CD4-positive, alpha-beta T cell (primary cell): ENCODE measurements at regions not wholly inside any gene's neighbourhood (a gene's known extent, or its start where the extent isn't known, plus 50 kb on each side); places are given as distances from the start of the nearest gene placed in this dataset.

Source experiments
- ATAC-seq: fragments of 200-7000 bp; cut with Tn5 transposase; one replicate; pipeline ENCODE4 v1.10.0; 2022; ENCODE audit warnings: mild to moderate bottlenecking; ENCODE audit not compliant: poor library complexity
- CTCF ChIA-PET: fragments of 350-600 bp; sonication (Branson Sonifier 250); formaldehyde crosslinking; loops from one replicate; lab custom pipeline; 2021; ENCODE audit warnings: antibody characterized with exemption, inconsistent platforms; lab: Charles Lee
- POLR2A ChIA-PET: fragments of 350-600 bp; sonication (Branson Sonifier 250); formaldehyde crosslinking; loops from one replicate; lab custom pipeline; 2021; ENCODE audit warnings: antibody characterized with exemption, inconsistent platforms; lab: Charles Lee
- DNase-seq, 14 experiments: peaks; one replicate each; pipeline ENCODE4 v3.0.0-alpha.2; 2013 to 2020; ENCODE audit warnings: mixed read lengths in 2 of 14
- H3K27ac ChIP-seq, 2 donors: one replicate each; pipeline versions ENCODE4 v1.5.1 to v1.7.0; 2013; ENCODE audit warnings: low read length in 2 of 2, low read depth in 1 of 2, mild to moderate bottlenecking in 1 of 2
- H3K27me3 ChIP-seq, 2 experiments: 1 replicate in 1 of 2; 2 replicates in 1 of 2; pipeline versions ENCODE4 v1.6.1 to v1.7.0; 2013; ENCODE audit warnings: low read length in 2 of 2, control low read depth in 1 of 2, mild to moderate bottlenecking in 1 of 2, moderate library complexity in 1 of 2; ENCODE audit not compliant: insufficient read depth in 2 of 2, control insufficient read depth in 1 of 2
- H3K36me3 ChIP-seq: one replicate; pipeline ENCODE4 v1.6.1; 2013; ENCODE audit warnings: low read length, control low read depth; ENCODE audit not compliant: insufficient read depth
- H3K4me1 ChIP-seq: one replicate; pipeline ENCODE4 v1.6.1; 2013; ENCODE audit warnings: low read length, control low read depth; ENCODE audit not compliant: insufficient read depth
- H3K4me3 ChIP-seq: one replicate; pipeline ENCODE4 v1.5.1; 2013; ENCODE audit warnings: mild to moderate bottlenecking, low read length, moderate library complexity
- H3K9me3 ChIP-seq, 2 experiments: 1 replicate in 1 of 2; 2 replicates in 1 of 2; pipeline versions ENCODE4 v1.6.1 to v1.7.0; 2013; ENCODE audit warnings: low read length in 2 of 2, mild to moderate bottlenecking in 2 of 2, control low read depth in 1 of 2, moderate library complexity in 1 of 2; ENCODE audit not compliant: control insufficient read depth in 1 of 2, insufficient read depth in 1 of 2
- H3K27ac Mint-ChIP-seq: one replicate; pipeline ENCODE4 v1.8.0; 2020; ENCODE audit warnings: mixed read lengths
- H3K27me3 Mint-ChIP-seq: one replicate; pipeline ENCODE4 v1.8.0; 2021; ENCODE audit warnings: mixed read lengths
- H3K36me3 Mint-ChIP-seq: one replicate; pipeline ENCODE4 v1.8.0; 2021; ENCODE audit warnings: low read depth, mixed read lengths
- H3K4me1 Mint-ChIP-seq: one replicate; pipeline ENCODE4 v1.8.0; 2021; ENCODE audit warnings: low read depth, mixed read lengths
- H3K4me3 Mint-ChIP-seq: one replicate; pipeline ENCODE4 v1.8.0; 2020; ENCODE audit warnings: mild to moderate bottlenecking, mixed read lengths
- H3K9me3 Mint-ChIP-seq: one replicate; pipeline ENCODE4 v1.8.0; 2020; ENCODE audit warnings: mixed read lengths
- CTCF ChIP-seq: fragments of 200-600 bp; IDR thresholded peaks from one replicate; pipeline ENCODE4 v1.8.0; 2022; ENCODE audit warnings: antibody characterized with exemption, mild to moderate bottlenecking
- intact Hi-C, 2 experiments: fragments of 100-400 bp; cut with DNase I in 1 of 2; cut with micrococcal nuclease in 1 of 2; formaldehyde crosslinking; loops; one replicate each; pipeline versions ENCODE4 v1.15.1 to v1.9.0; 2023 to 2025; cut with DNase I, micrococcal nuclease

GRCh38 chr2:22822835-22823234 is 562.1 kb upstream of the KLHL29 start:
- ATAC-seq = no peak
- Histone ChIP-seq H3K27me3 (no peaks in the 10 kb centered on the region), H3K4me3 (no peak overlapping the region), H3K27ac (no peak overlapping the region), H3K9me3 (peaks cover 0 to 6% of the 10 kb centered on the region in 2 experiments), H3K36me3 (no peaks in the 10 kb centered on the region), H3K4me1 (no peaks in the 10 kb centered on the region)
- no peak for DNase-seq
- no peak for TF ChIP-seq CTCF
- ChIA-PET CTCF (no interaction called here), POLR2A (no interaction called here)
- H3K4me3 Mint-ChIP-seq = no peak overlapping the region
- no peaks in the 10 kb centered on the region for H3K36me3 Mint-ChIP-seq
- no peak overlapping the region for H3K27ac Mint-ChIP-seq
- intact Hi-C loops = no loop called here
- H3K27me3 Mint-ChIP-seq = no peaks in the 10 kb centered on the region
- no peaks in the 10 kb centered on the region for H3K4me1 Mint-ChIP-seq
- H3K9me3 Mint-ChIP-seq = peaks cover 4% of the 10 kb centered on the region

- CTCF ChIA-PET = no interaction called here
- intact Hi-C loops = no loop called here
- no peaks in the 10 kb centered on the region for H3K4me1 Mint-ChIP-seq
- H3K9me3 Mint-ChIP-seq = peaks cover 2% of the 10 kb centered on the region
- no peak for DNase-seq
- H3K36me3 ChIP-seq = no peaks in the 10 kb centered on the region
- no peak for ATAC-seq
- H3K27ac ChIP-seq = no peak overlapping the region
- no peaks in the 10 kb centered on the region for H3K4me1 ChIP-seq
- no peak overlapping the region for H3K27ac Mint-ChIP-seq
- peaks cover 0 to 6% of the 10 kb centered on the region in 2 experiments for H3K9me3 ChIP-seq
- H3K36me3 Mint-ChIP-seq = no peaks in the 10 kb centered on the region
- H3K4me3 Mint-ChIP-seq = no peak overlapping the region
- H3K27me3 Mint-ChIP-seq = no peaks in the 10 kb centered on the region
- H3K27me3 ChIP-seq = no peaks in the 10 kb centered on the region
- POLR2A ChIA-PET = no interaction called here
- no peak for TF ChIP-seq CTCF
- no peak overlapping the region for H3K4me3 ChIP-seq
Observed at GRCh38 chr2:22824618-22825017, 560.4 kb upstream of the KLHL29 start.

- H3K4me3 ChIP-seq = no peak overlapping the region
- POLR2A ChIA-PET = no interaction called here
- Mint-ChIP-seq H3K4me1 (no peaks in the 10 kb centered on the region), H3K36me3 (no peaks in the 10 kb centered on the region), H3K27ac (no peak overlapping the region), H3K4me3 (no peak overlapping the region), H3K27me3 (no peaks in the 10 kb centered on the region), H3K9me3 (no peaks in the 10 kb centered on the region)
- CTCF ChIA-PET = no interaction called here
- no peaks in the 10 kb centered on the region for H3K27me3 ChIP-seq
- no peak overlapping the region for H3K27ac ChIP-seq
- intact Hi-C loops = no loop called here
- DNase-seq = no peak
- no peak for TF ChIP-seq CTCF
- no peaks in the 10 kb centered on the region for H3K36me3 ChIP-seq
- ATAC-seq = no peak
- no peaks in the 10 kb centered on the region for H3K4me1 ChIP-seq
- H3K9me3 ChIP-seq = peaks cover 0 to 10% of the 10 kb centered on the region in 2 experiments
Observed at GRCh38 chr2:22826703-22827102, 558.3 kb upstream of the KLHL29 start.
